Activated CD4-positive, alpha-beta T cell treated with anti-CD3 and anti-CD28 coated beads, Interleukin-2, amount 50 U/mL, for 1 hour (primary cell): ENCODE measurements at regions not wholly inside any gene's neighbourhood (a gene's known extent, or its start where the extent isn't known, plus 50 kb on each side); places are given as distances from the start of the nearest gene placed in this dataset.

Experiments
- DNase-seq: peaks from one replicate; pipeline ENCODE4 v3.0.0-alpha.2; 2020

GRCh38 chr16:73329358-73330286 lies 281.7 kb upstream of the ZFHX3 start:
- no peak for DNase-seq

- DNase-seq: no peak
Observed at GRCh38 chr16:73326770-73327470, 279.0 kb upstream of the ZFHX3 start.

DNA sequence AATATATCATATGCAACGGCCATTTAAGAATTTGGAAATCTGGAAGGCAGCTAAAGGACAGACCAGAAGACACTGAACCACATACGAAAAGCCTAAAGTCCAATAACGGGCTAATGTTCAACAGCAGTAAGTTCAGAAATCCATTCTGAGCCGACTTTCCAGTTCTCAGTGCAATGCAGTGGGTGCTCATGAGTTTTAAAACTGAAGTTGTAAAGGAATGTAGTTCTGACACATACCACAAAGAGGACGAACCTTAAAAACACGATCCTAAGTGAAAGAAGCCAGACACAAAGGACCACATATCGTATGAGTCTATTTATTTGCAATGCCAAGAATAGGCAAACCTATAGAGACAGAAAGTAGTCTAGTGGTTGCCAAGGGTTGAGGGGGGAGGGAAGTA lies 278.3 kb upstream of the ZFHX3 start:
- DNase-seq: no peak

DNA sequence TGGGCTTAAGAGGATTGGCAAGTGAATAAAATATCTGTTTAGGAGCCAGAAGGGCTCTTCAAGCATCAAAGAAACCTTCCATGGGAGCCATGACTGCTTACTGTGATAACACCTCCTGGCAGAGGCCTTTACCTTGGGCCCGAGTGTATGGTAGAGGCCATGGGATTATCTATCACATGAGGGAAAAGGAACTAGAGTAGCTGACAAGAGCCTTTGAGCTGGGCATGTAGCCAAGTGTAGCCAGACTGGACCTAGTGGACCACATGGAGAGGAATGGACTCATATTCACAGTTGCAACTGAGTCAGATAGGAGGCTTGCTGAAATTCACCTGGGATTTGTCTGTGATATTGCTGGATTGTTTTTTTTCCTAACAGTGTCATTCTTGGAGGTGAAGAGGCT lies 276.0 kb upstream of the ZFHX3 start:
- DNase-seq: no peak

GRCh38 chr16:73322856-73323255 lies 274.9 kb upstream of the ZFHX3 start:
- DNase-seq: no peak

- no peak for DNase-seq
Observed at GRCh38 chr16:73321853-73322252, 273.9 kb upstream of the ZFHX3 start.

DNA sequence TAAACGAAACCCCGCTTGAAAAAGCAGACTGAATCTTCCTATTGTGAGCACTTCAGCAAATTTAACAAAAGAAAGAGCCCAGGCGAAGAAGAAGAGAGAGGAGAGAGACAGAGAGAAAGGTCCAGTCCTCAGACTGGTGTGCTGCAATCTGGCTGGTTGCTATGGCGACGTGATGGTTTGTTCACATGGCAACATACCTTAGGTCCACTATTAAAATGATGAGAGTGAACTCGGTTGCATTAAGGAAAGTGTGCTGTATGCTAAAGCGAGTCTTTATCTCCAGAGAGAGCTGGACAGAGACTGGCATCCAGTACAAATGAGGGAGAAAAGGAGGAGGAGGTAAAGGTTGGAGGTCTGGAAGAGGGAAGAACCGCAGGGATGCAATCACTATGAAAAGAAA lies 271.8 kb upstream of the ZFHX3 start:
- no peak for DNase-seq

DNA sequence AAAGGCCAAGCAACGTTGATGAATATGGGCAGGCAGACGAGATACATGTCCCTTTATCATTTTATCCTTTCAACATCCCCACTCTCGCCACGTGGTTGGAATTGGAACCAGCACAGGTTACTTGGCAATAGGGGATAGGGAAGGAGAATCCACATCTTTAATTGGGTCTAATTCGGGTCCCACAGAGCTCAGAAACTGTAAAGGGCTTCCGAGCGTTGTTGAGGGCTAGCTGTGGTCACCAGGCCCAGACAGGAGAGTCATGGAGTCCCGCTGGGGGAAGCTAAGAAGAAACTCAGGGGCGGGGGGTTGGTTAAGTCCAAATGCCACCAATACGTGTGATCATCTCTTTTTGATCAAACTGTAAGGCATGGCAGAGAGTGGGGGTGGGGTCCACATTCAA lies 271.3 kb upstream of the ZFHX3 start:
- no peak for DNase-seq

DNA sequence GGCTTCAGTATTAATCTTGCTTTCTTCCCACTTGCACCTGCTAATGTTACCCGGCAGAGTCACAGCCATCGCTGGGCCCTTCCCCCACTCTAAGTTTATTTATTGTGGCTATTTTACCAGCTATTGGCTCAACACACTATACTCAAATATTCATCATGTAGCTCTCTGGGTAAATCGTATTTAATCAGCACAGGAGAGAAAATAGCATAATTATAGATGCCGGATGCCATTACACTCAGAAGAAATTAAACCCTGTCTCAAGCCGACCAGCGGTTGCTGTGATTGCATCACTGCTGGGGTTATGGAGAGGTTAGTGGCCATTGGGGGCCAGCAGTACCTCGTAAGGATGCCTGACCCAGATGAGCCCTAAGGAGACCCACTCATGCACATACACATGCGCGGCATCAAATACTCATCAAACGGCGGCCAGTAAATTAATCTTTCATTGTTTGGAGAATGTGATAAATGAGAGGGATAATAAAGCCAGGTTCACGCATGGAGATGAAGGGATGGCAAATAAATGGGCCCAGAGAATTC lies 269.5 kb upstream of the ZFHX3 start:
- no peak for DNase-seq

DNA sequence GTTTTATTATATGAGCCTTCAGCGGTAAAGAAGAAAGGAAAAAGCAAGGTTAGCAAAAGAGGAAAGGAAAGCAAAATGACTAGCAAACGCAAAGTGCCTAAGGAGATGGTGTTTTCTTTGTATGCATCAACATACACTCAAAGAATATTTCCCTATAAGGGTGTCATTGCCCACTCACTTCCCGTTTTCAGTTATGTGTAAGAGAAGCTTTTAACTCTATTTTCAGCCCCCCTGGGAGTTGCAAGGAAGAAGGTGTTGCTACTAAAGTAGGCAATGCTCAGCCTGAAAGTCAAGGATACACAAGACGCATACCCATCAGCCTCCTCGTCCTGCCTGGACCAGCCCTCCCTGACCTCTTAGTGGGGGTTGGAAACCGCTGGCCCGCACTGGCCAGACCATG lies 267.7 kb upstream of the ZFHX3 start:
- no peak for DNase-seq

- no peak for DNase-seq
Observed at GRCh38 chr16:73313950-73314349, 266.0 kb upstream of the ZFHX3 start.

DNA sequence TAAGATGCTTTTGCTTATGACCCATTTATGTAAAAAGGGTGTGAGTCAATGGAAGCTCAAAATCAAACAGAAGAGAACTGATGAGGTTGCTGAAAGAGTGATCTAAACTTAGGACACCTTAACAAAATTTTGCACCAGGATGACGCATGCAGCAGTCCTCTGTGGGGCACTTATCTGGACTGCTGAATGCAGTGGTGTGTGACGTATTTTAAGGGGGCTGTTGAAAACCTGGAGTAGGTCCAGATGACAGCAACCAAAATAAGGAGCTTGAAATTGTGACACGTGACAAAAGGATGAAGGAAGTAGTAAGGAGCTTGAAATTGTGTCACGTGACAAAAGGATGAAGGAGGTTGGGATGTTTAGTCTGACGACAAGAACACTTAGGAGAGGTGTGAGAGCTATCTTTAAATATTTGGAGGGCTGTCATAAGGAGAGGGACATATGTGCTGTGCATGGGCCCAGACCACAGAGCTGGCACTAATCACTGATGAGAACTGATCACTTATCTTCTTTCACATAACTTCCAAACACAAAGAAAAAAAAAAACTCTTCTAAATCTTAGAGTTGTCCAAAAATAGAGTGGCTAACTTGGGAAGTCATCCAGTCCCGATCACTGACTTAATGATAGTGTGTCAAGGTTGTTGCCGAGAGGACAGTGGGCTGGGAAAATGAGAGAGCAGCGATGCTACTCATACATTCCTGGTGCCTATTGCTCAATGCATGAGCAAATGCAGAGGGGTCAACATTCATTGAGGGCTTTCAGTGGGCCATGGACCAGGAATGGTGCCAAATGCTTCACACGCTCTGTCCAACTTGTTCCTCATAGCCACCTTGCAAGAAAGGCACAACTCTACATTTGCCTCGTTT lies 264.2 kb upstream of the ZFHX3 start:
- DNase-seq: no peak

GRCh38 chr16:73308771-73309170 lies 260.8 kb upstream of the ZFHX3 start:
- no peak for DNase-seq

DNA sequence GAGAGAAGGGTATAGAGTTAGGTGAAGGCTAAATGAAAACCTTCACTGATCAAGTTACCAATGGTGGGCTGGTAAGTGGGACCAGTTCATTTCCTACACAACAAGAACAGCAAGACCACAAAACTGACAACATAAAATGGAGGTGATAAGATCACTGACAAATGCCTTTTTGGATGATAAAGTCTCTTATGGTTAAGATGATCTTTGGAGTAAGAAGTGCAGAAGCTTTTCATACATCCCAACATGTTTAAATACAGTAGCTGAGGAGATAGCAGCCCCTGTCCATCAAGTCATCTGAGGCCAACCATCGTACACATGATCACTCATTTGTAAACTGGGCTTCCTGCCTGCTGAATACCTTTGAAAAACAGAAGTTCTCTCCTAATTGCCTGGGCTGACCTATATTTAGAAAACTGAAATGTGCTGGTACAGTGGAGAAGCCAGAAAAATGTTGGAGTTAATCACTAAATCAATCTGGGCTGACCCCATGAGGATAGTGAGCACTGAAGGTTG lies 259.0 kb upstream of the ZFHX3 start:
- DNase-seq: no peak

GRCh38 chr16:73304008-73304774 lies 256.3 kb upstream of the ZFHX3 start:
- no peak for DNase-seq

DNA sequence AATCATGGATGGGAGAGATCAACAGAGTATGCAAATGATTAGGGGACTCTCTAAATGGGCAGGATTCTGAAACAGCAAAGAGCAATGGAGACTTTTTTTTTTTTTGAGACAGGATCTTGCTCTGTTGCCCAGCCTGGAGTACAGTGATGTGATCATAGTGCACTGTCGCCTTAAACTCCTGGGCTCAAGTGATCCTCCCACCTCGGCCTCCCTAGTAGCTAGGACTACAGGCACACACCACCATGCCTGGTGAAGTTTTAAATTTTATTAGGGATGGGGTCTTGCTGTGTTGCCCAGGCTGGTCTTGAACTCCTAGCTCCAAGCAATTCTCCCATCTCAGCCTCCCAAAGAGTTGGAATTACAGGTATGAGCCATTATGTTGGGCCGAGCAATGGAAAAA lies 255.0 kb upstream of the ZFHX3 start:
- no peak for DNase-seq

- no peak for DNase-seq
Observed at GRCh38 chr16:73301984-73302383, 254.1 kb upstream of the ZFHX3 start.

DNA sequence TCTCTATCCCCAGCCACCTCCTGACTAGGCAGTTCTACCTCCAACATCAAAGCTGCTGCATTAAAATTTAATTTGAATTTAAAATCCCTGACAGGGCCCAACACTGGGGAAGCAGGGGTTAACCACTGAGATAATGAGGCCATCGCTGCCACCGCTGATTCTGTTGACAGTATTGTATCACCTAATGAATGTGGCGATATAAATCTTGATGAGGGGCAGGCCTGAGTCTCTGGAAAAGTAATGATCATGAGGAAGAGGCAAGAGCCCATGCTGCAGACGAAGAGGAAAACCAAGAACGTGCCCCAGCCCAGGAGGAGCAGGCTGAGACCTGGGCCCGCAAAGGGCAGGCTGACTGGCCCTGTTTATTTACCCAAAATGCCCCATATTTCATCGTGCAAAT lies 251.4 kb upstream of the ZFHX3 start:
- DNase-seq: no peak

DNA sequence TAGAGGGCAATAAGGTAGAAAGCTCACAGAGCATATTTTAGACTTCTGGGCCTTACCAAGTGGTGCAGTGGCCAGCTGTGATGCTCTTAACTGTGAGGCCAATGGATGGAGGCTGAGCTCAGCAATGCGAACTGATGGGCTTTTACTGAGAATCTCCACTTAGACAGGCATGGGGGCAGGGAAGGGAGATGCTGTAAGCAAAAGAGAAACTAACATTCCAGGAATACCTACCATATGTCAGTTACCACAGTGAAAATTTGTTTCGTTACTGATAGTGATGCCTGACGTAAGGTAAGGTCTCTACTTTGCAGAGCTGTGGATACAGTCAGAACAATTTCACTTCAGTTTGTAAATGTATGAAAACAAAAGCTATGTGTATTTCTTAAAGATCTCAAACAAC lies 250.6 kb upstream of the ZFHX3 start:
- DNase-seq: no peak

GRCh38 chr16:73290258-73290657 lies 242.3 kb upstream of the ZFHX3 start:
- DNase-seq: no peak

GRCh38 chr16:73289232-73289631 lies 241.3 kb upstream of the ZFHX3 start:
- DNase-seq: no peak

DNA sequence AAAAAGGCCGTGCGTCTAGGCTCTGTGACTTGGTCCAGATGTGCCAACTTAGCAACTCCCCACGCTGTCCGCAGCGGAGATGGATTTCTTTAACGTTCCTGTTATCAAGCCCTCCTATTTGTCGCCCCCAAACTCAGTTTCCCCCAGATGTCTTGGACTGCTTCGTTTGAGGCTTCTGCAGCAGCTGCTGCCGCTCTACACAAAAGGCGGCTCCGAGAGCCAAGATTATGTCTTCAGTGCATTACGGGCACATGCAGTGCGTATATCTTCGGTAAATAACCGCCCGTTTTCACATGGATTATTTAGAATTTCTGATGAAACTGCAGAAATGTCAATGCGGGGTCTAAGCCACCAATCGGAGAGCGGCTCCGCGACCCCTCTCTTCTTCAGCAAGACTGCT lies 240.6 kb upstream of the ZFHX3 start:
- no peak for DNase-seq
